Mesenchymal stem cell (in vitro differentiated cells and primary cell): ENCODE measurements at regions not wholly inside any gene's neighbourhood (a gene's known extent, or its start where the extent isn't known, plus 50 kb on each side); places are given as distances from the start of the nearest gene placed in this dataset.

ENCODE experiments used
- DNase-seq: peaks from one replicate; pipeline ENCODE4 v3.0.0-alpha.2; 2013
- H2AFZ ChIP-seq: one replicate; pipeline ENCODE4 v1.6.1; 2013; ENCODE audit warnings: low read depth, mild to moderate bottlenecking, control low read depth, inconsistent platforms, low read length, moderate library complexity
- H2AK5ac ChIP-seq: 2 replicates; pipeline ENCODE4 v1.6.1; 2013; ENCODE audit warnings: low read length, moderate library complexity, mild to moderate bottlenecking, inconsistent platforms; ENCODE audit not compliant: severe bottlenecking
- H2BK120ac ChIP-seq: one replicate; pipeline ENCODE4 v1.6.1; 2013; ENCODE audit warnings: low read depth, mild to moderate bottlenecking, inconsistent platforms, low read length, moderate library complexity
- H2BK12ac ChIP-seq, 2 experiments: one replicate each; pipeline ENCODE4 v1.6.1; 2013; ENCODE audit warnings: inconsistent platforms in 2 of 2, low read length in 2 of 2, mild to moderate bottlenecking in 2 of 2, moderate library complexity in 2 of 2, control low read depth in 1 of 2
- H2BK15ac ChIP-seq: one replicate; pipeline ENCODE4 v1.6.1; 2013; ENCODE audit warnings: mild to moderate bottlenecking, low read depth, inconsistent platforms; ENCODE audit not compliant: poor library complexity, severe bottlenecking
- H2BK5ac ChIP-seq: 2 replicates; pipeline ENCODE4 v1.6.1; 2013; ENCODE audit warnings: low read depth, mild to moderate bottlenecking, low read length, control low read depth, inconsistent platforms; ENCODE audit not compliant: poor library complexity, severe bottlenecking
- H3K14ac ChIP-seq, 2 experiments: one replicate each; pipeline ENCODE4 v1.6.1; 2013; ENCODE audit warnings: inconsistent platforms in 2 of 2, low read length in 2 of 2, control low read depth in 1 of 2, mild to moderate bottlenecking in 1 of 2, moderate library complexity in 1 of 2
- H3K18ac ChIP-seq, 2 experiments: one replicate each; pipeline ENCODE4 v1.6.1; 2013; ENCODE audit warnings: inconsistent platforms in 2 of 2, low read length in 2 of 2, control low read depth in 1 of 2, low read depth in 1 of 2, mild to moderate bottlenecking in 1 of 2
- H3K23ac ChIP-seq, 2 experiments: one replicate each; pipeline ENCODE4 v1.6.1; 2013; ENCODE audit warnings: inconsistent platforms in 2 of 2, low read length in 2 of 2, mild to moderate bottlenecking in 2 of 2, moderate library complexity in 2 of 2, control low read depth in 1 of 2
- H3K27ac ChIP-seq: 2 replicates; pipeline ENCODE4 v1.5.1; 2013; ENCODE audit warnings: mild to moderate bottlenecking, moderate library complexity, low read length, control low read depth, inconsistent platforms; ENCODE audit not compliant: poor library complexity, severe bottlenecking
- H3K27me3 ChIP-seq, 2 experiments: 2 replicates each; pipeline versions ENCODE4 v1.6.1 to v1.7.0; 2013; ENCODE audit warnings: low read length in 2 of 2, mild to moderate bottlenecking in 2 of 2, moderate library complexity in 2 of 2, control low read depth in 1 of 2, inconsistent platforms in 1 of 2; ENCODE audit not compliant: control insufficient read depth in 1 of 2, insufficient read depth in 1 of 2
- H3K36me3 ChIP-seq, 2 experiments: 2 replicates each; pipeline versions ENCODE4 v1.6.1 to v1.7.0; 2013; ENCODE audit warnings: low read length in 2 of 2, control low read depth in 1 of 2, inconsistent platforms in 1 of 2, low read depth in 1 of 2, mild to moderate bottlenecking in 1 of 2; ENCODE audit not compliant: insufficient read depth in 2 of 2, control insufficient read depth in 1 of 2
- H3K4ac ChIP-seq, 2 experiments: one replicate each; pipeline ENCODE4 v1.6.1; 2013; ENCODE audit warnings: inconsistent platforms in 2 of 2, low read length in 2 of 2, mild to moderate bottlenecking in 2 of 2, moderate library complexity in 2 of 2, control low read depth in 1 of 2, low read depth in 1 of 2
- H3K4me1 ChIP-seq: 2 replicates; pipeline ENCODE4 v1.6.1; 2013; ENCODE audit warnings: low read depth, low read length, control low read depth; ENCODE audit not compliant: control insufficient read depth, insufficient read depth
- H3K4me2 ChIP-seq: 2 replicates; pipeline ENCODE4 v1.6.1; 2013; ENCODE audit warnings: low read length, mild to moderate bottlenecking, inconsistent platforms; ENCODE audit not compliant: poor library complexity, severe bottlenecking
- H3K4me3 ChIP-seq, 2 experiments: 2 replicates each; pipeline versions ENCODE4 v1.5.1 to v1.7.0; 2013; ENCODE audit warnings: low read length in 2 of 2, mild to moderate bottlenecking in 2 of 2, control low read depth in 1 of 2, low read depth in 1 of 2; ENCODE audit not compliant: insufficient read depth in 1 of 2
- H3K79me1 ChIP-seq: replicated peaks from 2 replicates; pipeline ENCODE4 v1.6.1; 2013; ENCODE audit warnings: mild to moderate bottlenecking, control low read depth, low read length, inconsistent platforms; ENCODE audit not compliant: poor library complexity, severe bottlenecking
- H3K9ac ChIP-seq: 2 replicates; pipeline ENCODE4 v1.7.0; 2013; ENCODE audit warnings: mild to moderate bottlenecking, low read length, moderate library complexity
- H3K9me3 ChIP-seq: 2 replicates; pipeline ENCODE4 v1.7.0; 2013; ENCODE audit warnings: mild to moderate bottlenecking, low read length; ENCODE audit not compliant: control insufficient read depth
- H4K8ac ChIP-seq: one replicate; pipeline ENCODE4 v1.6.1; 2013; ENCODE audit warnings: inconsistent platforms, mild to moderate bottlenecking, low read length, moderate library complexity
- H4K91ac ChIP-seq: one replicate; pipeline ENCODE4 v1.6.1; 2013; ENCODE audit warnings: mild to moderate bottlenecking, low read length, inconsistent platforms
- WGBS: methylation state at CpG from one replicate; pipeline ENCODE4 v1.1.7; 2013; ENCODE audit warnings: mixed read lengths; 5-methylcytosine and 5-hydroxymethylcytosine counted together

- Histone ChIP-seq H3K14ac (no peak overlapping the region), H3K9ac (no peak overlapping the region), H2BK5ac (no peak overlapping the region), H3K27me3 (no peaks in the 10 kb centered on the region), H2BK120ac (no peak overlapping the region), H3K4me3 (no peak overlapping the region), H2BK12ac (no peak overlapping the region), H2AFZ (no peak overlapping the region), H3K79me1 (no peaks in the 10 kb centered on the region), H3K4me1 (no peaks in the 10 kb centered on the region), H4K8ac (no peak overlapping the region), H2AK5ac (no peak overlapping the region), H3K18ac (no peak overlapping the region), H3K23ac (no peak overlapping the region), H3K27ac (no peak overlapping the region), H2BK15ac (no peak overlapping the region), H3K9me3 (no peaks in the 10 kb centered on the region), H3K4me2 (no peak overlapping the region), H3K36me3 (no peaks in the 10 kb centered on the region), H4K91ac (no peak overlapping the region), H3K4ac (no peak overlapping the region)
- no peak for DNase-seq
- no CpG with 5 or more reads among the region's 2 CpGs for WGBS
These were observed 80.7 kb downstream of the TFAP2B start for GRCh38 chr6:50899306-50899870.

DNA sequence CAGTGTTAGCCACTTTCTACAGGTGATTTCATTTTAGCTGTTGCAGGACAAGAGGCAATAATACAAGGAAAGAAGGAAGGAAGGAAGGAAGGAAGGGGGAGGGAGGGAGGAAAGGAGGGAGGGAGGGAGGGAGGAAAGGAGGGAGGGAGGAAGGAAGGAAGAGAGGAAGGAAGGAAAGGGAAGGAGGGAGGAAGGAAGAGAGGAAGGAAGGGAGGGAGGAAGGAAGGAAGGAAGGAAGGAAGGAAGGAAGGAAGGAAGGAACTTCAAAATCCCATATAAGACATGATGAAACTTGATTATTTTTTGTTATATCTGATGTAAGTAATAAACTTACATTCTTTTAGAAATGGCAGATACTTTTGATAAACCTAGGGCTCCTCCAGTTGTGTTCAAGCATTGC lies 83.6 kb downstream of the TFAP2B start:
- Histone ChIP-seq H3K4me3 (no peak overlapping the region), H3K79me1 (no peaks in the 10 kb centered on the region), H3K23ac (no peak overlapping the region), H2AK5ac (no peak overlapping the region), H3K4ac (no peak overlapping the region), H3K9ac (no peak overlapping the region), H3K14ac (no peak overlapping the region), H3K4me2 (no peak overlapping the region), H2BK5ac (no peak overlapping the region), H3K9me3 (no peaks in the 10 kb centered on the region), H3K27me3 (no peaks in the 10 kb centered on the region), H3K4me1 (no peaks in the 10 kb centered on the region), H4K91ac (no peak overlapping the region), H2AFZ (no peak overlapping the region), H3K27ac (no peak overlapping the region), H4K8ac (no peak overlapping the region), H2BK12ac (no peak overlapping the region), H3K18ac (no peak overlapping the region), H2BK120ac (no peak overlapping the region), H3K36me3 (no peaks in the 10 kb centered on the region), H2BK15ac (no peak overlapping the region)
- no peak for DNase-seq

DNA sequence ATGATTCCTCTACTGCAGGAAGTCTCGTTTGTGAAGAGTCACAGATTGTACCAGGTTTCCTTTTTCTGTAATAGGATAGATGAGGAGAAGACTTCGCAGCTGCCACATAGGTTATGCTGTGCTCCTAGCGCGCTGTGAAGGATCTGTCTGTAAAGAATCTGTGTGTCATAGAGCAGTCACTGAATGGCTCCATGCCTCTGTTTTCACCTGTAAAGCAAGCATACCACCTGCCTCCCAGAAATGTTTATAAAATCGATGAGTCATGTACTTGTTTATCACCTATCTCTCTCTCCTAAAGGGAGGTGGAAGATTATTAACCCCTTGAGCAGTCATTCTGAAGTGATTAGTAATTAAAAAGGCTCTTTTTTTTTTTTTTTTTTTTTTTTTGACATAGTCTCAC lies 86.6 kb downstream of the TFAP2B start:
- H3K27me3 ChIP-seq, result no peaks in the 10 kb centered on the region
- no peak overlapping the region for H2BK15ac ChIP-seq
- no peak overlapping the region for H4K8ac ChIP-seq
- no peak overlapping the region for H2BK120ac ChIP-seq
- no peak overlapping the region for H3K27ac ChIP-seq
- H4K91ac ChIP-seq, result no peak overlapping the region
- no peak overlapping the region for H2AFZ ChIP-seq
- H3K4me3 ChIP-seq, result no peak overlapping the region
- WGBS, result 54% methylated on average over 2 of the region's 5 CpGs
- no peak overlapping the region for H3K4ac ChIP-seq
- no peak overlapping the region for H2BK5ac ChIP-seq
- H3K4me1 ChIP-seq, result no peaks in the 10 kb centered on the region
- no peak overlapping the region for H3K14ac ChIP-seq
- no peak for DNase-seq
- H3K9ac ChIP-seq, result no peak overlapping the region
- no peak overlapping the region for H2AK5ac ChIP-seq
- H3K79me1 ChIP-seq, result no peaks in the 10 kb centered on the region
- H3K4me2 ChIP-seq, result no peak overlapping the region
- H3K9me3 ChIP-seq, result no peaks in the 10 kb centered on the region
- H3K36me3 ChIP-seq, result no peaks in the 10 kb centered on the region
- no peak overlapping the region for H2BK12ac ChIP-seq
- H3K18ac ChIP-seq, result no peak overlapping the region
- H3K23ac ChIP-seq, result no peak overlapping the region

- Histone ChIP-seq H3K18ac (no peak overlapping the region), H3K9ac (no peak overlapping the region), H4K8ac (no peak overlapping the region), H3K79me1 (no peaks in the 10 kb centered on the region), H3K9me3 (no peaks in the 10 kb centered on the region), H2BK15ac (no peak overlapping the region), H3K23ac (no peak overlapping the region), H3K27ac (no peak overlapping the region), H2BK120ac (no peak overlapping the region), H3K4me2 (no peak overlapping the region), H3K27me3 (no peaks in the 10 kb centered on the region), H2BK5ac (no peak overlapping the region), H3K4me1 (no peaks in the 10 kb centered on the region), H3K36me3 (no peaks in the 10 kb centered on the region), H4K91ac (no peak overlapping the region), H3K4me3 (no peak overlapping the region), H2AFZ (no peak overlapping the region), H2BK12ac (no peak overlapping the region), H3K4ac (no peak overlapping the region), H3K14ac (no peak overlapping the region), H2AK5ac (no peak overlapping the region)
- no peak for DNase-seq
These were observed 88.9 kb downstream of the TFAP2B start for GRCh38 chr6:50907565-50907964.
